ENCODE measurements at regions not wholly inside any gene's neighbourhood (a gene's known extent, or its start where the extent isn't known, plus 50 kb on each side); places are given as distances from the start of the nearest gene placed in this dataset.

DNA sequence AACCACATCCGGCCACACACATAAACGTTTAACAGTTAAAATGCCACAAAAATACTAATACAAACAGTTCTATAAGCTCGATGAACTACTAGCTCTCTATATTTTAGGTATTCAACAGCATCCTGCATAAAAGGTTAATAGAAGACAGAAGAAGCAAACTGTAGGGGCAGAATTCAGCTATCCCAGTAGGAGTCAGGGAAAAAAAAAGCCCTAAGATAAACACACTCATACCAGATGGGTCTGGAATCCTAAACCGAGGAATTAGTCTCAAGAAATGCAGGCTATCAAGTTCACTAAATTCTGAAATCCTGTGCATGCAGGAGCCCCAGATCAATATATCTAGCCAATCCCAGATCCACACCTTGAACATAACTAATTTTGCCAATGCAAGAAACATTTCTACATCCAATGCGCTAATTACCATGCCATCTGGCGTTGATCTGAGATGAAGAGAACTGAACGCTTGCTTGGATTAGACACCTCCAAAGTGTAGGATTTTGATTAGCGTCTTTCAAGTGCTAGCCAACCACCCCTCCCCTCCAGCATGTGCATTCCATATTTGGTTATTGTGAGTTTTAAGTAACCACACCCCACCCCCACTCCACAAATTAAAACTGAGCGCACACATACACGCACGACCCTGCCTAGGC lies 512.2 kb upstream of the INTU start:
- no peaks in the 10 kb centered on the region for H3K36me3 ChIP-seq (ENCODE audit: low read depth)
- intact Hi-C loops (cut with DNase I, micrococcal nuclease): no loop called here
- no peak for ATAC-seq
- peaks cover 30% of the 10 kb centered on the region for H3K9me3 ChIP-seq
- TF ChIP-seq CTCF (IDR thresholded peaks at IDR 0.05): no peak
- no peak for DNase-seq
- no peaks in the 10 kb centered on the region for H3K4me1 ChIP-seq (ENCODE audit: low read depth)
- H3K4me3 ChIP-seq: no peak overlapping the region

DNA sequence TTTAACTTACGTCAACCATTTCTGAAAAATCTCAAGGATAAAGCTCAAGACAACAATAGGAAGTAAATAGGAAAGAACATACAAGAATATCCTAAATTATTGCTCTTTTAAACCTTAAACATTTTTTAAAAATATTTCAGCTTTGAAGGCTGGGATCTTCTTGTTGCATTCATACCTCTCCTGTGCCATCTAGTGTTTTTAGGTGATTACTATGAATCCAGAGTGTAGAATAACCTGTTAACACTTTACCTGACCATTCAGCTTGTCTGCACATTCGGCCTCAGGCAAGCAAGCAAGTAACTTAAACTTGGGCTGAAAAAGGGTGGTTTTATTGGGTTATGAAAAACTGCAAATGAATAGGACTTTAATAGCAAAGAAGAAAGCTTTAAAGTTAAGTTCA lies 507.8 kb upstream of the INTU start:
- TF ChIP-seq CTCF (IDR thresholded peaks at IDR 0.05): no peak
- Histone ChIP-seq H3K9me3 (peaks cover 43% of the 10 kb centered on the region), H3K4me3 (no peak overlapping the region), H3K4me1 (ENCODE audit: low read depth) (no peaks in the 10 kb centered on the region), H3K36me3 (ENCODE audit: low read depth) (no peaks in the 10 kb centered on the region)
- intact Hi-C loops (cut with DNase I, micrococcal nuclease): no loop called here
- DNase-seq (no peak), ATAC-seq (no peak)

DNA sequence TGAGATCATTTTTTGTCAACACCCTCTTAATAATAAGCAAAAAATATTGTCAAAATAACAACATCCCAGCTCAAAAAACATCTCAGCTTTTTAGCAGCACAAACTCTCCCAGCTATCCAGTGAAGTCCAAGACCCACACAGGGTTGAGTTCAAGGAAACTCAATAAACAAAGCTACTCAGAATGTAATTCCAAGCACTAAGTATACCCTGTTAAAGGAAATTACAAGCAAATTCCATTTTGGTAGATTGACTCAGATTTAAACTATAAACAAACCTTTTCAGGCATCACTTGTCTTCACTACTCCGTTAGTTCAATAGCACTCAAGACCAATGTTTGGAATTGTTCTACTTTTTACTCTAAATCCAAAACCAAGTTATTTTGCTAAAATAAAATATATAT lies 506.0 kb upstream of the INTU start:
- TF ChIP-seq CTCF (IDR thresholded peaks at IDR 0.05): no peak

GRCh38 chr4:127131527-127131926 lies 501.2 kb upstream of the INTU start:
- Histone ChIP-seq H3K9me3 (peaks cover 19% of the 10 kb centered on the region), H3K4me1 (ENCODE audit: low read depth) (no peaks in the 10 kb centered on the region), H3K4me3 (no peak overlapping the region), H3K36me3 (ENCODE audit: low read depth) (no peaks in the 10 kb centered on the region)
- no peak for DNase-seq
- intact Hi-C loops (cut with DNase I, micrococcal nuclease): no loop called here
- no peak for ATAC-seq
- no peak for TF ChIP-seq CTCF (IDR thresholded peaks at IDR 0.05)

More for the DNA sequence above, 506.0 kb upstream of the INTU start:
- DNase-seq: no peak
- Histone ChIP-seq H3K4me3 (no peak overlapping the region), H3K36me3 (ENCODE audit: low read depth) (no peaks in the 10 kb centered on the region), H3K9me3 (peaks cover 32% of the 10 kb centered on the region), H3K4me1 (ENCODE audit: low read depth) (no peaks in the 10 kb centered on the region)
- intact Hi-C loops (cut with DNase I, micrococcal nuclease): no loop called here
- no peak for ATAC-seq

DNA sequence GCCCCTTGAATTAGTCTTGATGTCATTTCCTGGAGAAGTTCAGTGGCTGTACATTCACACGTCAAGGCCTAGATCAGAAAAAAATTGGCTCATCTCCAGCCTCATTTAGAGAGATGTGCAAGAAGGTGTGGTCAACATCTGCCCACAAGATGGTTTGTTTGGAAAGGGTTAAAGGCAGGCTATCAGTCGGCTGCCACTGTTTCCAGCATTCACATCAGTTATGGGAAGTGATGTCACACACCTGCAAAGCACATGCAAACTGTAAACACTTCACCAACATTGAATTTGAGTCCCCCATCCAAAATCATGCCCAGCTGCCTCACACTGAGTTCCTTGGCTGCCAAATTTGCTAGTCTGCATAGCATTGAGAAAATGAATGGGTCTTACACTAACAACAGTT lies 498.3 kb upstream of the INTU start:
- DNase-seq: no peak
- H3K4me1 ChIP-seq (ENCODE audit: low read depth): no peaks in the 10 kb centered on the region
- H3K36me3 ChIP-seq (ENCODE audit: low read depth): no peaks in the 10 kb centered on the region
- TF ChIP-seq CTCF (IDR thresholded peaks at IDR 0.05): no peak
- H3K4me3 ChIP-seq: no peak overlapping the region
- intact Hi-C loops (cut with DNase I, micrococcal nuclease): no loop called here
- peaks cover 9% of the 10 kb centered on the region for H3K9me3 ChIP-seq
- no peak for ATAC-seq

DNA sequence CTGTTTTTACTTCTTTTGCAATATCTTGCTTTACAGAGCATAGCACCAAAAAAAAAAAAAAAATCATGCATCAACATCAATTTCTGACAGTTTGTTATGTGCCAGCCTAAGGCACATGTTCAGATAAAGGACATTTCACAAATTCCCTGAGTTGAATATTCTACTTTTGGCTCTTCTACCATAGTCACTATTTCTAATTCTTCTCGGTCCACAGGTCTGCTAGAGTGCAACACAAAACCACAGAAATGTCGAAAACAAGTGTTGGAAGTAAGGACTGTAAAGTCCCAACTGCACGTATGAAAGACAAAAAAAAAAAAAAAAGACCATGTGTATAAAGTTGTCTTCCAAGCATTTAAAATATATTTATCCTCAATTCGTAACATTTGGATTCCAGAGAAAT lies 494.2 kb upstream of the INTU start:
- Histone ChIP-seq H3K36me3 (ENCODE audit: low read depth) (no peaks in the 10 kb centered on the region), H3K4me1 (ENCODE audit: low read depth) (no peaks in the 10 kb centered on the region), H3K9me3 (peaks cover 14% of the 10 kb centered on the region), H3K4me3 (no peak overlapping the region)
- no peak for TF ChIP-seq CTCF (IDR thresholded peaks at IDR 0.05)
- intact Hi-C loops (cut with DNase I, micrococcal nuclease): no loop called here
- no peak for ATAC-seq
- DNase-seq: no peak
